GM18499 (cell line): ENCODE measurements at regions not wholly inside any gene's neighbourhood (a gene's known extent, or its start where the extent isn't known, plus 50 kb on each side); places are given as distances from the start of the nearest gene placed in this dataset.

Experiments
- ATAC-seq: cut with Tn5 transposase; IDR thresholded peaks from one replicate; pipeline ENCODE4 v1.9.1; 2021; ENCODE audit warnings: moderate number of reproducible peaks; ENCODE audit not compliant: insufficient read depth, unreplicated experiment

GRCh38 chr9:14031810-14032209 is 282.1 kb downstream of the NFIB start:
- no peak for ATAC-seq

- ATAC-seq, result no peak
Observed at GRCh38 chr9:14031060-14031414, 282.9 kb downstream of the NFIB start.

GRCh38 chr9:14030375-14031059 is 283.4 kb downstream of the NFIB start:
- no peak for ATAC-seq

GRCh38 chr9:14029806-14030374 is 284.1 kb downstream of the NFIB start:
- ATAC-seq, result no peak

DNA sequence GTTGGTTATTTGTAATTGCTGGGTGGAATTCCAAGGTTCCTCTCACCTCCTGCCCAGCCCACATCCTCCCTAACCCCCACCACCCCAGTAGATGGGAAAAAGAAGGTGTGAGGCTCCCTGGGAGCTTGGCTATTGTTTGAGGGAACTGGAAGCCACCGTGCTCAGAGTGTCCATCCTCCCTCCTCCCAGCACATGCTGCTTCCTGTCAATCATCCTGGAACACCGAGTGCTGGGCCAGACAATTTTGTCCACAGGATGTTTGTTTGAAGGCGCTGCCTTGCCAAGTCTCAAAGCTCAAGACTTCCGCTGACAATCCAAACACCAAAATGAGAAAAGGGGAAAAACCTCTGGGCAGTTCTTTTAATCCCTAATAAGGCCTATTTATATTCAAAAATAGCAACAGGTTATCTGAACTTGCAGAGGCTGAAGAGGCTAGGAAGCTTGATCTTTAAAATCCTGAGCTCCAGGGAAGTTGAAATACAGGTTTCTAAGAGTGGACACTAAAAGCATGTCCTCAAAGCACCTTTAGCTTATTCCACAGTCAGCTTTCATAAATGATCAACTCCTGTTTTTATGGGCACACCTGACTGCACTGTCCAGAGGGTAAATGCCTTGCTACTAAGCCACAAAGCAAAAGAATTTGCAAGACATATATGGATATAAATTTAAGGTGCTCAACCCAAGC is 286.7 kb downstream of the NFIB start:
- ATAC-seq, result no peak

DNA sequence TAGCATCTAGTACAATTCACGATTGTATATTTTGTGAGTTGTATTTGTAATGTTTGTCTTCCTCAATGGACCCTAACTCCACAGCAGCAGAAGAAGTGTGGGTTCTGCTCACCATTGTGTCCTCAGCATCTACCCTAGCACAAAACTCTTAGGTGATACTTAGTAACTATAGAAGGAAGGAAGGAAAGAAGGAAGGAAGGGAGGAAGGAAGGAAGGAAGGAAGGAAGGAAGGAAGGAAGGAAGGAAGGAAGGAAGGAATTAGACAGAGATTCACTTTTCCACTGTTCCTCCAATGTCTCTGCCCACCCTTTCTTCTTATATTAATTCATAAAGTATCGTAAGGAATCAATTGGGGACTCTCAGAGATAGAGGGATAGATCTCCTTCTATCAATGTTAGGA is 288.2 kb downstream of the NFIB start:
- ATAC-seq, result no peak

- ATAC-seq, result no peak
Observed at GRCh38 chr9:14023285-14023684, 290.7 kb downstream of the NFIB start.

GRCh38 chr9:14021871-14022525 is 291.9 kb downstream of the NFIB start:
- ATAC-seq, result no peak

DNA sequence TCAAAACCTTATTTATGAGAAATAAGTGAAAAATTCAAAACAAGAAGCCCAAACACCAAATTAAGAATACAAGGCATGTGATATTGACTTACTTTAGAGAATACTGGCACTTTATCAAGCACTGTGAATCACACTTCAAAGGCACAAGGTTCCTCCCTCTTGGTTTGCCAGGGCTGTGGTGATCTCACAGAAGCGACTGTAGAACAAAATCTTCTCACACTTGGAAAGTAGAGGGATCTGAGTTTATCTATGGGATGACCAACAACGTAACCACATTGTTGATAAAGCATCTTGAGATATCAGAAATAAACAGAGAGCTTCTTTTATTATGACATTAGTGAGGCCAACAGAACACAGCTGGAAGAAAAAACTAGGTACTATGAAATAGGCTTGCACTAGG is 295.9 kb downstream of the NFIB start:
- ATAC-seq, result no peak

DNA sequence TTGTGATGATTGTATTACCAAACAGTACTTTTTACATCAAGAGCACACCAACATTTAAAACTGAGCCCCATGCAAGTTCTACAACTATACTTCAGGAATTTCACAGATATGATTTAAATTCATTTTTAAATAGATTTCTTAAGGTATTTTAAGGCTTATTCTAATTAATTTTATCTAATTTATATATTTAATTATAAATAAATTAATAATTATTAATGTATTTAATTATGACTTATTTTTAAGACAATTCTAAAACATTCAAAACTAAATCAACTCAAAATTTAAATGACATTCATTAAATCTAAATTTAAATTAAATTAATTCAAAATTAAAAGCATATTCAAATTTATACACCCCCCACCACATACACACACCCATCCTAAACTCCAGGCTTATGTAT is 299.2 kb downstream of the NFIB start:
- ATAC-seq, result no peak

GRCh38 chr9:14014218-14014617 is 299.7 kb downstream of the NFIB start:
- ATAC-seq, result no peak

DNA sequence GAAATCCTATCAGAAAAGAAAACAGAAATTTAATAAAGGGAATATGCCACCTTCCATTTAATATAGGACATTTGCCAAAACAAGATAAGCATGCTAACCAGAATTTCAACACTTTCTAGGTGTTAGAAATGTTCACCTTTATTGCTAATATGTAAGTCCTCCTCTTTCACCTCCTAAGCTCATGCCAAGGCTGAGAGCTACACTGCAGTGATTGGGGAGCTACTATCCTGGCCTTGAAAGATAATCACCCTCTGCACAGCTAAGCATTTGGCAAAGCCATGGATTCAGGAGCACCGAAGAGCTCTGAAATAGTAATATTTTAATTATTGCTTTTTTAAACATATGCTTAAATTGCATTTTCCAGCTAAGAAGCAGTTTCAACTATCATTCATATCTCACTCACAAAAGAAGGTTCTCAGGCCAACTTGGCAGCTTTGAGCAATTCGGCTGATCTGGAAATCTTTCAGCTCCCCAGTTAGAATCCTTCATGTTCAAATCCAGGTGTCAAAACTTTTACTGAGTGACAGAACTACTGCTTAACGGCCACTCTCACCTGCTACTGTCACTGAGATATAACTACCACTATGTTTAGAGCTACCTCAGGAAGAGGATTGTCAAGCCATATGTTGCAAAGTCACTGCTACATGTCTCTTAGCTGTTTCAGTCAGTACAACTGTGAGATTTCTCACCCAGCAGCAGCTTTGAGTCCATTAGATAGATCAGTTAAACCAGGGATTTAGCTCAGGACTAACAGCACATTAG is 302.0 kb downstream of the NFIB start:
- ATAC-seq, result no peak

GRCh38 chr9:14007190-14007769 is 306.7 kb downstream of the NFIB start:
- ATAC-seq, result no peak

DNA sequence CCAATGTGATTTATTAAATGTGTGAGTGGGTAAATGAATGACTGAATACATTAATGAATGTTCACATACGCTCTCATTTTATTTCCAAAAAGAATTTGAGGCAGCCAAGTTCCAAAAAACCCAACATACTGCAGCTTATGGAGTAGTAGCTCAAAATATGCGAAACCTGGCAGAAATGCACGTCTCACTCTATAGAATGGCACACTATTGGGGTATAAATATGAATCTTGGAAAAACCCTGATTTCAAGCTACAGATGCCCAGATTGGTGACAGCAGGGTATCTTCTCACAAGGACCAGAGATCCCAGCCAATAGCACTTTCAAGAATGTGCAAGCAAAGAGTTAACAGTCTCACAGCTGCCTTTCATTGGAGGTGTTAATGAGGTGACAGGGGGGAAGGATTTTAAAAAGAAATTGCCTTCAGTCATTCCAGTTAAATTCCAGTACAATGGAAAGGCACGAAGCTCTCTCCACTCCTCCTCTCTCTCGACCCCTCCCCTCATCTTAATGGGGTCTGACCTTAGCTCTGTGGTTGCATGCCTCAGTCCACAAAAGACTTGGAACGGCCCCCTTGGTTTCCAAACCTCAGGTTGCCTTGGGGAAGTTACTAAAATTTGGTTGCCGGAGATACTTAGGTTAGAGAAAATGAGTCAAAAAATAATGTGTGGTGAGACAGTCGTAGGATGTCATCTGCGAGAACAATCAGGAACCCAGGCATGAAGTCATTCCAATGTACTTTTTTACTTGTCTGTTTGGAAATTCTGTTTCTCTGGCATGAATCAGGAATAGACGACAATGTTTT is 307.4 kb downstream of the NFIB start:
- no peak for ATAC-seq

DNA sequence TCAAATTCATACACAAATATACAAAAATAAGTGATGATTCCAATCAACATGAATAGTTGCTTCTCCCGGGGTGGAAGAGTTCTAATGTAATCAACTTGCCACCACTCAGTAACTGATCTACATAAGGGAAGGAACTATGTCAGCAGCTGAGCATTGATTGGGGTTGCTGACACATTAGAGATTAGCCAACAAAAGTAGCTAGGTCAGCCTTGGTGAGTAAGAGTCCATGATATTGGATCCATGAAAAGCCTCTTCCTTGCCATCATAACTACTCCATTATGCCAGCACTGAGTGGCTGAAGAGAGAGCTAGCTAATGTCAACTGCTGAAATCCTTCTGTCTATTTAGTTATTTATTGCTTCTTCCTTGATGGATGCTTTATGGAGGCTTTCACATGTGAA is 309.8 kb downstream of the NFIB start:
- no peak for ATAC-seq

DNA sequence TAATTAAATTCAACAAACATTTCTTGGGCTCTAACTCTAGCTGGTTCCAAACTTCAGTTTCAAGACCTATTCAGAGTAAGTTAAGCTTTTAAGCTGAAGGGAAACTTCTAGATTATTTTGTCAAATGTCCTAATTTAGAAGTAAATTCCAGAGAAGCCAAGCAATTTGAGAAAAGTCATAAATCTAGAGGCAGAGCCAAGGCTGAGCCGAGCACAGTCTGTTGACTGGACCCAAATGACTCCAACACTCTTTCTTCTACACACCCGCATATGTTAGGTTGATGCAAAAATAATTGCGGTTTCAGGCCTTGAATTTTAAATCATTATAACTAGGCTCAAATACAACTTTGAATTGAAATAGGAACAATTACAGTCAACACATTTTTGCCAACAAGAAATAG is 319.7 kb downstream of the NFIB start:
- ATAC-seq, result no peak

DNA sequence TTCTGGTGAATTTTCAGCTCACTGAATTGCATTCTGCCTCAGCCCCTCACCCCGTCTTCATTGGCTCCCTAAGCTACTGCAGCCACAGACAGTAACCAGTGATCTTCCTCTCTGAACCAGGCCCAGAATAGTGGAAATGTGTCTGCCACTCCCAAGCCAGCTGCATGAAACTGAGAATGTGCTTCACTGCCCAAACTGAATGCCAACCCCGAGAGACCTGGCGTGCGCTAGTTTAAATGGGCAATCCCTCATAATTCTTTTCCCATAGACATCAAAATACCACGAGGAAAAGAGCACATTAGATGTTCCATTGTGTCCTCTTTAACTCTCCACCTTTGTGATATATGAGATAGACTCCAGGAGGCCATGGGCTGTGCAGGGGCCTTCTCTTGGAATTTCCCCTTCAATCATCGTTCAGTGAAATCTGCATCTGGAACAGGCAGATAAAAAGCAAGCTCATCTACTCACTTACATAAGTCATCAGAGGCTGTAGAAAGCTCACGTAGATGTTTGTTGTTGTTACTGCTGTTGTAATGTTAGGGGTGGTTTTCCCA is 320.2 kb downstream of the NFIB start:
- ATAC-seq, result no peak

- no peak for ATAC-seq
Observed at GRCh38 chr9:13992138-13993088, 321.5 kb downstream of the NFIB start.
